Lower leg skin (tissue), 4 donors: ENCODE measurements at regions not wholly inside any gene's neighbourhood (a gene's known extent, or its start where the extent isn't known, plus 50 kb on each side); places are given as distances from the start of the nearest gene placed in this dataset.
A peak's percentile ranks its signal among the peaks of the same experiment; 100 is the strongest.
"Not testable (repeated sequence)": the region's sequence is repeated elsewhere in the genome, so short reads cannot be mapped to it uniquely, and the experiment has no call there.

Experiments used
- DNase-seq, 2 donors: peaks; one replicate each; pipeline ENCODE4 v3.0.0-alpha.2; 2019; ENCODE audit warnings: low spot score in 2 of 2
- H3K4me3 ChIP-seq: fragments of 200-600 bp; sonication (generic); 2 replicates; pipeline ENCODE4 v1.5.1; 2017; ENCODE audit warnings: mild to moderate bottlenecking, low read depth; ENCODE audit not compliant: poor library complexity, severe bottlenecking
- POLR2A ChIP-seq, 2 donors: fragments of 450-650 bp; IDR thresholded peaks; one replicate each; pipeline ENCODE4 v1.6.1; 2016 to 2017; ENCODE audit warnings: antibody characterized with exemption in 2 of 2, mild to moderate bottlenecking in 1 of 2, moderate library complexity in 1 of 2
- WGBS, 2 donors: methylation state at CpG; one replicate each; pipeline ENCODE4 v1.1.5; 2018; 5-methylcytosine and 5-hydroxymethylcytosine counted together
- intact Hi-C: fragments of 100-400 bp; cut with DNase I; formaldehyde crosslinking; loops from one replicate; pipeline ENCODE4 v1.15.0; 2023; ENCODE audit warnings: low total_unique reads
- TF ChIP-seq, protein P1 (sequence below), 3 donors: fragments of 450-650 bp; IDR thresholded peaks; one replicate each; pipeline ENCODE4 v1.5.1; 2016; ENCODE audit warnings: antibody characterized with exemption in 3 of 3, mild to moderate bottlenecking in 3 of 3, moderate library complexity in 2 of 3

GRCh38 chr2:47720559-47720958, 62.4 kb upstream of the MSH6 start:
- TF ChIP-seq, protein P1, sequence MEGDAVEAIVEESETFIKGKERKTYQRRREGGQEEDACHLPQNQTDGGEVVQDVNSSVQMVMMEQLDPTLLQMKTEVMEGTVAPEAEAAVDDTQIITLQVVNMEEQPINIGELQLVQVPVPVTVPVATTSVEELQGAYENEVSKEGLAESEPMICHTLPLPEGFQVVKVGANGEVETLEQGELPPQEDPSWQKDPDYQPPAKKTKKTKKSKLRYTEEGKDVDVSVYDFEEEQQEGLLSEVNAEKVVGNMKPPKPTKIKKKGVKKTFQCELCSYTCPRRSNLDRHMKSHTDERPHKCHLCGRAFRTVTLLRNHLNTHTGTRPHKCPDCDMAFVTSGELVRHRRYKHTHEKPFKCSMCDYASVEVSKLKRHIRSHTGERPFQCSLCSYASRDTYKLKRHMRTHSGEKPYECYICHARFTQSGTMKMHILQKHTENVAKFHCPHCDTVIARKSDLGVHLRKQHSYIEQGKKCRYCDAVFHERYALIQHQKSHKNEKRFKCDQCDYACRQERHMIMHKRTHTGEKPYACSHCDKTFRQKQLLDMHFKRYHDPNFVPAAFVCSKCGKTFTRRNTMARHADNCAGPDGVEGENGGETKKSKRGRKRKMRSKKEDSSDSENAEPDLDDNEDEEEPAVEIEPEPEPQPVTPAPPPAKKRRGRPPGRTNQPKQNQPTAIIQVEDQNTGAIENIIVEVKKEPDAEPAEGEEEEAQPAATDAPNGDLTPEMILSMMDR (IDR thresholded peaks at IDR 0.05), result no peak
- TF ChIP-seq POLR2A (IDR thresholded peaks at IDR 0.05), result no peak
- intact Hi-C loops, result no loop called here
- H3K4me3 ChIP-seq, result no peak overlapping the region
- no peak for DNase-seq
- 0 to 75% methylated on average over 2 of the region's 2 CpGs for WGBS, 2 donors

- DNase-seq, result no peak
- no peak for TF ChIP-seq POLR2A (IDR thresholded peaks at IDR 0.05)
- TF ChIP-seq, protein P1 (IDR thresholded peaks at IDR 0.05), result no peak
- intact Hi-C loops, result no loop called here
- WGBS, 2 donors, result 64 to 66% methylated on average over 3 of the region's 3 CpGs
- no peak overlapping the region for H3K4me3 ChIP-seq
These were observed 62.9 kb upstream of the MSH6 start for GRCh38 chr2:47720036-47720435.

DNA sequence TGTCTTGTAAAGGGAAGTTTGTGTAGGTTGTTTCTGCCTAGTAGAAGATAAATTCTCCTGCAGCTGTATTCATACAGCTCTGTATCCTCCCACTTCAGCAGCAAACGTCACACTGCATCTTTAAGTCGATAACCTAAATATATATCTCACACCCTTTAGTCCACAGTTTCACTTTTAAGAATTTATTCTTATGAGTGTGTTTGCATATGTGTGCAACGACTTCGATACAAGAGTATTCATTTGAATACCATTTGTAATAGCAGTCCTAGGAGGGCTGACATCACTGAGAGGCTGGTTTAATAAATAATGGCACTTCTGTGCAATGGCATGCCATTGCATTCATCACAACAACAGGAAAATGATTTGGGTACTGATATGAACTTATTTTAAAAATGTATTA, 63.8 kb upstream of the MSH6 start:
- no peak for DNase-seq
- WGBS, 2 donors, result 63 to 70% methylated on average over 4 of the region's 4 CpGs
- no peak overlapping the region for H3K4me3 ChIP-seq
- intact Hi-C loops, result no loop called here
- TF ChIP-seq, protein P1 (IDR thresholded peaks at IDR 0.05), result no peak
- no peak for TF ChIP-seq POLR2A (IDR thresholded peaks at IDR 0.05)

DNA sequence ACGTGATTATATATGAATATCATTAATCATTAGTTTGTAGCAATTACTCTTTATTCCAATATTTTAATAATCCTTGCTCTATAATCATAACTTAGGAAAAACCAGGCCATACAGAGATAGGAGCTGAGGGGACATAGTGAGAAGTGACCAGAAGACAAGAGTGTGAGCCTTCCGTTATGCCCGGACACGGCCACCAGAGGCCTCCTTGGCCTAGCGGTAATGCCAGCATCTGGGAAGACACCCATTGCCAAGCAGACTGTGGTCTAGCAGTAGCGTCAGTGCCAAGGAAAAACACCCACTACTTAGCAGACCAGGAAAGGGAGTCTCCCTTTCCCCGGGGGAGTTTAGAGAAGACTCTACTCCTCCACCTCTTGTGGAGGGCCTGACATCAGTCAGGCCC, 66.6 kb upstream of the MSH6 start:
- DNase-seq, result peak in 1 of 2 donors; percentile 62

GRCh38 chr2:47715552-47715951, 67.4 kb upstream of the MSH6 start:
- 94 to 95% methylated on average over 7 of the region's 7 CpGs for WGBS, 2 donors
- no peak for DNase-seq

More for the DNA sequence above, 66.6 kb upstream of the MSH6 start:
- whole genome bisulfite sequencing, 2 donors, result 82 to 86% methylated on average over 7 of the region's 7 CpGs
- H3K4me3 ChIP-seq, intact Hi-C loops: not testable (repeated sequence)

GRCh38 chr2:47708801-47709499, 74.0 kb upstream of the MSH6 start:
- H3K4me3 ChIP-seq, result no peak overlapping the region
- 92 to 93% methylated on average over 4 of the region's 4 CpGs for WGBS, 2 donors
- peak in 1 of 2 donors; percentile 48 for DNase-seq
- intact Hi-C loops, result no loop called here
- TF ChIP-seq, protein P1 (IDR thresholded peaks at IDR 0.05), result no peak
- no peak for TF ChIP-seq POLR2A (IDR thresholded peaks at IDR 0.05)

More at GRCh38 chr2:47715552-47715951, 67.4 kb upstream of the MSH6 start:
- intact Hi-C loops, result no loop called here
- TF ChIP-seq, protein P1 (IDR thresholded peaks at IDR 0.05), result no peak
- no peak for TF ChIP-seq POLR2A (IDR thresholded peaks at IDR 0.05)
- H3K4me3 ChIP-seq, result no peak overlapping the region
